ENCODE measurements at regions not wholly inside any gene's neighbourhood (a gene's known extent, or its start where the extent isn't known, plus 50 kb on each side); places are given as distances from the start of the nearest gene placed in this dataset.

DNA sequence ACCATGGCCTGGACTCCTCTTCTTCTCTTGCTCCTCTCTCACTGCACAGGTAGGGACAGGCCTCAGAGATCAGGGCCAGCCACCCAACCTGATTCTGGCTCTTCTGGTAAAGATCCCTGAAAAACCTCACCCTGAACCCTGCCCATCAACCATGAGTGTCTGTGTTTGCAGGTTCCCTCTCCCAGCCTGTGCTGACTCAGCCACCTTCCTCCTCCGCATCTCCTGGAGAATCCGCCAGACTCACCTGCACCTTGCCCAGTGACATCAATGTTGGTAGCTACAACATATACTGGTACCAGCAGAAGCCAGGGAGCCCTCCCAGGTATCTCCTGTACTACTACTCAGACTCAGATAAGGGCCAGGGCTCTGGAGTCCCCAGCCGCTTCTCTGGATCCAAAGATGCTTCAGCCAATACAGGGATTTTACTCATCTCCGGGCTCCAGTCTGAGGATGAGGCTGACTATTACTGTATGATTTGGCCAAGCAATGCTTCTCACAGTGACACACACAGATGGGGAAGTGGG, 80.9 kb downstream of the ZNF280B start:
- dilution Hi-C loops (cut with HindIII; ENCODE audit: low sequenced_read_pairs, unreplicated experiment) (no loop called here), intact Hi-C loops (cut with micrococcal nuclease) (no loop called here), in situ Hi-C loops (cut with MboI; ENCODE audit: low sequenced_read_pairs) (no loop called here)
- H2AFZ ChIP-seq (replicated peaks; ENCODE audit: low read length, poor library complexity) = no peak overlapping the region
- no peaks in the 10 kb centered on the region for H3K36me3 ChIP-seq (ENCODE audit: control insufficient read depth, insufficient read depth, low read length)
- no peak overlapping the region for H3K27ac ChIP-seq (ENCODE audit: insufficient read depth, low read length)
- TF ChIP-seq, protein P1, sequence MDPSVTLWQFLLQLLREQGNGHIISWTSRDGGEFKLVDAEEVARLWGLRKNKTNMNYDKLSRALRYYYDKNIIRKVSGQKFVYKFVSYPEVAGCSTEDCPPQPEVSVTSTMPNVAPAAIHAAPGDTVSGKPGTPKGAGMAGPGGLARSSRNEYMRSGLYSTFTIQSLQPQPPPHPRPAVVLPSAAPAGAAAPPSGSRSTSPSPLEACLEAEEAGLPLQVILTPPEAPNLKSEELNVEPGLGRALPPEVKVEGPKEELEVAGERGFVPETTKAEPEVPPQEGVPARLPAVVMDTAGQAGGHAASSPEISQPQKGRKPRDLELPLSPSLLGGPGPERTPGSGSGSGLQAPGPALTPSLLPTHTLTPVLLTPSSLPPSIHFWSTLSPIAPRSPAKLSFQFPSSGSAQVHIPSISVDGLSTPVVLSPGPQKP (IDR thresholded peaks at IDR 0.05; ENCODE audit: borderline replicate concordance, low read depth, low read length) = no peak
- no peak for TF ChIP-seq RAD21 (IDR thresholded peaks at IDR 0.05; ENCODE audit: low read length)
- no peak for TF ChIP-seq RFX5 (IDR thresholded peaks at IDR 0.05; ENCODE audit: low read depth, low read length)
- no peak overlapping the region for H3K4me3 ChIP-seq (ENCODE audit: insufficient read depth, low read depth, low read length)
- H2BK15ac ChIP-seq (ENCODE audit: low read depth, low read length) = no peak overlapping the region
- no peak overlapping the region for H4K8ac ChIP-seq (ENCODE audit: low read depth in 2 of 2, low read length in 2 of 2)
- DNase-seq = no peak
- no peak overlapping the region for H2AK5ac ChIP-seq (ENCODE audit: low read depth, low read length)
- H3K27me3 ChIP-seq (ENCODE audit: control insufficient read depth, insufficient read depth, low read length) = peaks cover 18% of the 10 kb centered on the region
- no peak overlapping the region for H3K14ac ChIP-seq (replicated peaks; ENCODE audit: low read depth, low read length)
- no peak overlapping the region for H3K4ac ChIP-seq (ENCODE audit: low read depth, low read length)
- BruUV-seq (replicated peaks) = no TSS peak
- no peaks in the 10 kb centered on the region for H3K9me1 ChIP-seq (ENCODE audit: insufficient read depth, low read length)
- H2AK9ac ChIP-seq (replicated peaks; ENCODE audit: low read depth, low read length, poor library complexity) = no peak overlapping the region
- ChIA-PET POLR2A (ENCODE audit: unreplicated experiment) (no interaction called here), CTCF (no interaction called here)
- no peak overlapping the region for H3K9ac ChIP-seq (ENCODE audit: low read depth, low read length)
- no peak for ATAC-seq (ENCODE audit: low read depth)
- H3K4me1 ChIP-seq (ENCODE audit: control insufficient read depth, insufficient read depth, low read length) = no peaks in the 10 kb centered on the region
- H3K4me2 ChIP-seq (ENCODE audit: low read depth, low read length) = no peak overlapping the region
- no peaks in the 10 kb centered on the region for H4K20me1 ChIP-seq (ENCODE audit: insufficient read depth, low read length)
- no peak overlapping the region for H3K56ac ChIP-seq (ENCODE audit: extremely low read depth, insufficient read depth, low read length)
- H3K18ac ChIP-seq (ENCODE audit: low read depth, low read length) = no peak overlapping the region
- H4K5ac ChIP-seq (ENCODE audit: low read depth, low read length) = no peak overlapping the region
- no peaks in the 10 kb centered on the region for H3K79me1 ChIP-seq (ENCODE audit: low read depth in 1 of 2, low read length in 2 of 2)
- no peak overlapping the region for H4K91ac ChIP-seq (ENCODE audit: insufficient read depth, low read depth, low read length)
- no peak overlapping the region for H3K23ac ChIP-seq (ENCODE audit: low read depth, low read length)
- no peaks in the 10 kb centered on the region for H3K9me3 ChIP-seq (ENCODE audit: control insufficient read depth, insufficient read depth, low read length)
- H2BK20ac ChIP-seq (ENCODE audit: low read depth, low read length) = no peak overlapping the region
- H2BK5ac ChIP-seq (ENCODE audit: low read depth, low read length, poor library complexity, severe bottlenecking) = no peak overlapping the region
- 100% methylated on average over 1 of the region's 4 CpGs; no CpG with 5 or more reads in 1 of the 2 experiments for WGBS, 2 experiments (ENCODE audit: extremely low coverage in 2 of 2, insufficient read length in 1 of 2)
- H2BK120ac ChIP-seq (ENCODE audit: low read depth, low read length) = no peak overlapping the region

Data from IMR-90 (cell line).